GM12878 (cell line): ENCODE measurements at regions not wholly inside any gene's neighbourhood (a gene's known extent, or its start where the extent isn't known, plus 50 kb on each side); places are given as distances from the start of the nearest gene placed in this dataset.

Experiments
- ATAC-seq: fragments of 200-7000 bp; cut with Tn5 transposase; 3 replicates; pipeline ENCODE4 v1.9.1; 2020; ENCODE audit warnings: mild to moderate bottlenecking, moderate library complexity
- BruUV-seq: library from RNA; stranded (reverse); fragments of 400-500 nt; replicated peaks from 2 replicates; lab custom pipeline; 2021; lab: Mats Ljungman, UMichigan
- CTCF ChIA-PET: fragments of 300-600 bp; sonication (Branson Sonifier 250); formaldehyde crosslinking; extraction: SDS; loops from one replicate; lab custom pipeline; 2021; ENCODE audit warnings: inconsistent platforms; lab: Yijun Ruan, JAX
- POLR2A ChIA-PET: fragments of 350-600 bp; formaldehyde crosslinking; extraction: SDS; loops from one replicate; lab custom pipeline; 2021; ENCODE audit warnings: inconsistent platforms; lab: Charles Lee
- RAD21 ChIA-PET: fragments of 300-600 bp; sonication (Branson Sonifier 250); formaldehyde crosslinking; loops from one replicate; lab custom pipeline; 2023; ENCODE audit warnings: antibody characterized with exemption; ENCODE audit not compliant: unreplicated experiment; lab: Charles Lee
- SMC1A ChIA-PET: fragments of 300-600 bp; sonication (Branson Sonifier 250); formaldehyde crosslinking; loops from one replicate; lab custom pipeline; 2023; ENCODE audit not compliant: unreplicated experiment, uncharacterized antibody; lab: Charles Lee
- DNase-seq: peaks from one replicate; pipeline ENCODE4 v3.0.0-alpha.2; 2011; ENCODE audit warnings: low read depth, low spot score
- FAIRE-seq: peaks from 3 replicates; lab custom pipeline; 2011; peaks lifted over from hg19 to GRCh38; lab: Jason Lieb, UNC
- H2AFZ ChIP-seq: 2 replicates; pipeline ENCODE4 v1.6.0; 2011; ENCODE audit warnings: low read depth, low read length, control low read depth; ENCODE audit not compliant: control insufficient read depth
- H3K27ac ChIP-seq: 2 replicates; pipeline ENCODE4 v1.5.1; 2011; ENCODE audit warnings: control low read depth; ENCODE audit not compliant: control insufficient read depth, insufficient read depth
- H3K27me3 ChIP-seq, 2 experiments: replicated peaks in 1 of 2; 2 replicates each; pipeline versions ENCODE4 v1.6.0 to v1.6.1; 2011; ENCODE audit warnings: low read length in 1 of 2; ENCODE audit not compliant: control insufficient read depth in 2 of 2, insufficient read depth in 2 of 2
- H3K36me3 ChIP-seq, 2 experiments: 2 replicates each; pipeline ENCODE4 v1.5.1; 2011; ENCODE audit warnings: low read length in 1 of 2; ENCODE audit not compliant: control insufficient read depth in 2 of 2, insufficient read depth in 2 of 2
- H3K4me1 ChIP-seq: 2 replicates; pipeline ENCODE4 v1.6.1; 2011; ENCODE audit warnings: mild to moderate bottlenecking, low read length, moderate library complexity, mixed read lengths; ENCODE audit not compliant: control insufficient read depth, insufficient read depth
- H3K4me2 ChIP-seq: 2 replicates; pipeline ENCODE4 v1.6.0; 2011; ENCODE audit warnings: control low read depth; ENCODE audit not compliant: control insufficient read depth, insufficient read depth
- H3K4me3 ChIP-seq: fragments of 200-600 bp; sonication (generic); 2 replicates; pipeline ENCODE4 v1.5.1; 2016
- H3K79me2 ChIP-seq: 2 replicates; pipeline ENCODE4 v1.6.0; 2011; ENCODE audit warnings: low read length; ENCODE audit not compliant: control insufficient read depth, insufficient read depth
- H3K9ac ChIP-seq: 2 replicates; pipeline ENCODE4 v1.8.0; 2011; ENCODE audit warnings: low read length, control low read depth, mixed read lengths; ENCODE audit not compliant: control insufficient read depth, insufficient read depth
- H3K9me3 ChIP-seq: replicated peaks from 3 replicates; pipeline ENCODE4 v1.5.1; 2011; ENCODE audit warnings: mild to moderate bottlenecking, low read length; ENCODE audit not compliant: control insufficient read depth, insufficient read depth
- H4K20me1 ChIP-seq: 2 replicates; pipeline ENCODE4 v1.6.0; 2011; ENCODE audit not compliant: control insufficient read depth, insufficient read depth
- CBX3 ChIP-seq: fragments of 200-600 bp; sonication (generic); IDR thresholded peaks from 2 replicates; pipeline ENCODE4 v1.6.1; 2016; ENCODE audit warnings: low read depth, borderline replicate concordance
- CHD4 ChIP-seq: fragments of 200-600 bp; sonication (generic); IDR thresholded peaks from 2 replicates; pipeline ENCODE4 v1.6.1; 2016; ENCODE audit warnings: mild to moderate bottlenecking
- CREB1 ChIP-seq: IDR thresholded peaks from 2 replicates; pipeline ENCODE4 v1.6.1; 2012; ENCODE audit warnings: low read depth, mild to moderate bottlenecking, inconsistent platforms
- HDAC6 ChIP-seq: fragments of 200-600 bp; sonication (generic); IDR thresholded peaks from one replicate; pipeline ENCODE4 v1.8.0; 2017; ENCODE audit warnings: antibody characterized with exemption; ENCODE audit not compliant: unreplicated experiment
- NFXL1 ChIP-seq: fragments of 450-650 bp; IDR thresholded peaks from 2 replicates; pipeline ENCODE4 v1.6.1; 2017; ENCODE audit warnings: antibody characterized with exemption, mild to moderate bottlenecking, borderline replicate concordance
- RCOR1 ChIP-seq: conservative IDR thresholded peaks from 2 replicates; pipeline ENCODE4 v1.6.1; 2012; ENCODE audit warnings: low read depth, low read length, improper control_type of control experiment
- WGBS: methylation state at CpG from one replicate; pipeline ENCODE4 v1.1.6; 2016; ENCODE audit warnings: low lambda C conversion rate; ENCODE audit not compliant: insufficient replicate concordance, insufficient coverage; ENCODE audit errors: missing lambda C conversion rate; 5-methylcytosine and 5-hydroxymethylcytosine counted together
- in situ Hi-C: fragments of 300-500 bp; cut with MboI; formaldehyde crosslinking; loops from 9 replicates; pipeline ENCODE4 v1.14.3; 2018; ENCODE audit warnings: mixed read lengths
- intact Hi-C: fragments of 100-400 bp; cut with micrococcal nuclease; formaldehyde crosslinking; loops from one replicate; pipeline ENCODE4 v1.14.2; 2022; ENCODE audit not compliant: unreplicated experiment
- TF ChIP-seq, protein P1 (sequence below): fragments of 450-650 bp; IDR thresholded peaks from 2 replicates; pipeline ENCODE4 v1.6.1; 2017; ENCODE audit warnings: borderline replicate concordance

GRCh38 chr6:93919365-93919764 lies 500.0 kb upstream of the EPHA7 start:
- CTCF ChIA-PET, result no interaction called here
- in situ Hi-C loops, result no loop called here
- no TSS peak for BruUV-seq

DNA sequence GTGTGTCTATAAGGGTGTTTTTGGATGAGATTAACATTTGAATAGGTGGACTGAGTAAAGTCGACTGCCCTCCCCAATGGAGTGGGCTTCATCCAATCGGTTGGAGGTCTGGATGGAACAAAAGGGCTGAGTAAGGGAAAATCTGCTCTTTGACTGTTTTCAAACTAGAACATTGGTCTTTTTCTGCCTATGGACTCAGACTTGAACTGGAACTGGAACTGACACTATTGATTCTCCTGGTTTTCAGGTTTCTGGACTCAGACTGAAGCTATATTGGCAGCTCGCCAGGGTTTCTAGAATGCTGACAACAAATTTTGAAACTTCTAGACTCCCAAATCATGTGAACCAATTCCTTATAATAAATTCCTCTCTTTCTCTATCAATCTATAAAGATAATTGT lies 498.9 kb upstream of the EPHA7 start:
- SMC1A ChIA-PET, result no interaction called here
- no peaks in the 10 kb centered on the region for H3K27me3 ChIP-seq
- ATAC-seq, result no peak
- no peak overlapping the region for H3K4me3 ChIP-seq
- H3K4me1 ChIP-seq, result no peaks in the 10 kb centered on the region
- POLR2A ChIA-PET, result no interaction called here
- RAD21 ChIA-PET, result no interaction called here
- in situ Hi-C loops, result no loop called here
- no peaks in the 10 kb centered on the region for H3K9me3 ChIP-seq
- no peak for DNase-seq
- no peak overlapping the region for H3K27ac ChIP-seq
- H4K20me1 ChIP-seq, result no peaks in the 10 kb centered on the region
- no peak overlapping the region for H3K9ac ChIP-seq
- no peaks in the 10 kb centered on the region for H3K79me2 ChIP-seq
- BruUV-seq, result no TSS peak
- H3K4me2 ChIP-seq, result no peak overlapping the region
- no peak overlapping the region for H2AFZ ChIP-seq
- WGBS, result 8% methylated on average over 3 of the region's 3 CpGs
- TF ChIP-seq, protein P1, sequence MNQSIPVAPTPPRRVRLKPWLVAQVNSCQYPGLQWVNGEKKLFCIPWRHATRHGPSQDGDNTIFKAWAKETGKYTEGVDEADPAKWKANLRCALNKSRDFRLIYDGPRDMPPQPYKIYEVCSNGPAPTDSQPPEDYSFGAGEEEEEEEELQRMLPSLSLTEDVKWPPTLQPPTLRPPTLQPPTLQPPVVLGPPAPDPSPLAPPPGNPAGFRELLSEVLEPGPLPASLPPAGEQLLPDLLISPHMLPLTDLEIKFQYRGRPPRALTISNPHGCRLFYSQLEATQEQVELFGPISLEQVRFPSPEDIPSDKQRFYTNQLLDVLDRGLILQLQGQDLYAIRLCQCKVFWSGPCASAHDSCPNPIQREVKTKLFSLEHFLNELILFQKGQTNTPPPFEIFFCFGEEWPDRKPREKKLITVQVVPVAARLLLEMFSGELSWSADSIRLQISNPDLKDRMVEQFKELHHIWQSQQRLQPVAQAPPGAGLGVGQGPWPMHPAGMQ, result no peak
- TF ChIP-seq HDAC6 (no peak), CBX3 (no peak)
- CTCF ChIA-PET, result no interaction called here
- FAIRE-seq, result no peak
- intact Hi-C loops, result no loop called here
- no peaks in the 10 kb centered on the region for H3K36me3 ChIP-seq

More at GRCh38 chr6:93919365-93919764, 500.0 kb upstream of the EPHA7 start:
- ATAC-seq, result no peak
- POLR2A ChIA-PET, result no interaction called here
- H3K9me3 ChIP-seq, result no peaks in the 10 kb centered on the region
- SMC1A ChIA-PET, result no interaction called here
- H3K79me2 ChIP-seq, result no peaks in the 10 kb centered on the region
- no peak for TF ChIP-seq CHD4
- no peak for TF ChIP-seq CREB1
- TF ChIP-seq RCOR1, result no peak
- no peak for TF ChIP-seq NFXL1
- 0% methylated on average over 1 of the region's 1 CpG for WGBS
- intact Hi-C loops, result no loop called here
- no peaks in the 10 kb centered on the region for H3K27me3 ChIP-seq
- FAIRE-seq, result no peak
- no peak overlapping the region for H3K9ac ChIP-seq
- RAD21 ChIA-PET, result no interaction called here
- H4K20me1 ChIP-seq, result no peaks in the 10 kb centered on the region
- H3K27ac ChIP-seq, result no peak overlapping the region
- no peaks in the 10 kb centered on the region for H3K36me3 ChIP-seq
- no peak overlapping the region for H2AFZ ChIP-seq
- no peaks in the 10 kb centered on the region for H3K4me1 ChIP-seq
- no peak overlapping the region for H3K4me2 ChIP-seq
- no peak overlapping the region for H3K4me3 ChIP-seq
- no peak for DNase-seq
